Activated naive CD4-positive, alpha-beta T cell treated with anti-CD3 and anti-CD28 coated beads, Interleukin-2, amount 50 U/mL, for 24 hours (primary cell): ENCODE measurements at regions not wholly inside any gene's neighbourhood (a gene's known extent, or its start where the extent isn't known, plus 50 kb on each side); places are given as distances from the start of the nearest gene placed in this dataset.

ENCODE experiments used
- H3K27ac Mint-ChIP-seq: one replicate; pipeline ENCODE4 v1.8.0; 2021; ENCODE audit warnings: mild to moderate bottlenecking, mixed read lengths
- H3K27me3 Mint-ChIP-seq: one replicate; pipeline ENCODE4 v1.8.0; 2021; ENCODE audit warnings: mixed read lengths
- H3K36me3 Mint-ChIP-seq: one replicate; pipeline ENCODE4 v1.8.0; 2021; ENCODE audit warnings: mixed read lengths
- H3K4me1 Mint-ChIP-seq: one replicate; pipeline ENCODE4 v1.8.0; 2021; ENCODE audit warnings: mixed read lengths
- H3K4me3 Mint-ChIP-seq: one replicate; pipeline ENCODE4 v1.8.0; 2021; ENCODE audit warnings: mild to moderate bottlenecking, mixed read lengths
- H3K9me3 Mint-ChIP-seq: one replicate; pipeline ENCODE4 v1.8.0; 2021; ENCODE audit warnings: mixed read lengths

GRCh38 chr5:173757403-173758209 is 130.5 kb upstream of the CPEB4 start:
- H3K4me1 Mint-ChIP-seq: no peaks in the 10 kb centered on the region
- no peak overlapping the region for H3K4me3 Mint-ChIP-seq
- no peaks in the 10 kb centered on the region for H3K36me3 Mint-ChIP-seq
- no peak overlapping the region for H3K27ac Mint-ChIP-seq
- no peaks in the 10 kb centered on the region for H3K9me3 Mint-ChIP-seq
- no peaks in the 10 kb centered on the region for H3K27me3 Mint-ChIP-seq

GRCh38 chr5:173758676-173759075 is 129.5 kb upstream of the CPEB4 start:
- H3K4me3 Mint-ChIP-seq: no peak overlapping the region
- no peaks in the 10 kb centered on the region for H3K36me3 Mint-ChIP-seq
- no peaks in the 10 kb centered on the region for H3K9me3 Mint-ChIP-seq
- no peaks in the 10 kb centered on the region for H3K27me3 Mint-ChIP-seq
- no peak overlapping the region for H3K27ac Mint-ChIP-seq
- H3K4me1 Mint-ChIP-seq: no peaks in the 10 kb centered on the region

- Mint-ChIP-seq H3K9me3 (no peaks in the 10 kb centered on the region), H3K27ac (no peak overlapping the region), H3K27me3 (no peaks in the 10 kb centered on the region), H3K4me3 (no peak overlapping the region), H3K4me1 (no peaks in the 10 kb centered on the region), H3K36me3 (no peaks in the 10 kb centered on the region)
Observed at GRCh38 chr5:173759691-173760090, 128.5 kb upstream of the CPEB4 start.

- Mint-ChIP-seq H3K4me3 (no peak overlapping the region), H3K36me3 (no peaks in the 10 kb centered on the region), H3K9me3 (no peaks in the 10 kb centered on the region), H3K4me1 (no peaks in the 10 kb centered on the region), H3K27ac (no peak overlapping the region), H3K27me3 (no peaks in the 10 kb centered on the region)
Observed at GRCh38 chr5:173760461-173761177, 127.5 kb upstream of the CPEB4 start.

- Mint-ChIP-seq H3K4me1 (no peaks in the 10 kb centered on the region), H3K27ac (no peak overlapping the region)
Observed at GRCh38 chr5:173761178-173761513, 127.0 kb upstream of the CPEB4 start.

GRCh38 chr5:173762045-173762444 is 126.1 kb upstream of the CPEB4 start:
- no peak overlapping the region for H3K27ac Mint-ChIP-seq
- H3K36me3 Mint-ChIP-seq: no peaks in the 10 kb centered on the region
- H3K4me3 Mint-ChIP-seq: no peak overlapping the region
- no peaks in the 10 kb centered on the region for H3K9me3 Mint-ChIP-seq
- H3K4me1 Mint-ChIP-seq: no peaks in the 10 kb centered on the region
- H3K27me3 Mint-ChIP-seq: no peaks in the 10 kb centered on the region

More at GRCh38 chr5:173761178-173761513, 127.0 kb upstream of the CPEB4 start:
- Mint-ChIP-seq H3K4me3 (no peak overlapping the region), H3K36me3 (no peaks in the 10 kb centered on the region), H3K9me3 (no peaks in the 10 kb centered on the region), H3K27me3 (no peaks in the 10 kb centered on the region)

GRCh38 chr5:173762930-173763329 is 125.2 kb upstream of the CPEB4 start:
- Mint-ChIP-seq H3K36me3 (no peaks in the 10 kb centered on the region), H3K27ac (no peak overlapping the region), H3K4me3 (no peak overlapping the region), H3K4me1 (no peaks in the 10 kb centered on the region), H3K9me3 (no peaks in the 10 kb centered on the region), H3K27me3 (no peaks in the 10 kb centered on the region)

- Mint-ChIP-seq H3K9me3 (no peaks in the 10 kb centered on the region), H3K27me3 (no peaks in the 10 kb centered on the region), H3K4me3 (no peak overlapping the region), H3K4me1 (no peaks in the 10 kb centered on the region), H3K36me3 (no peaks in the 10 kb centered on the region), H3K27ac (no peak overlapping the region)
Observed at GRCh38 chr5:173763410-173763809, 124.7 kb upstream of the CPEB4 start.

GRCh38 chr5:173764332-173765028 is 123.7 kb upstream of the CPEB4 start:
- Mint-ChIP-seq H3K36me3 (no peaks in the 10 kb centered on the region), H3K9me3 (no peaks in the 10 kb centered on the region), H3K27me3 (no peaks in the 10 kb centered on the region), H3K4me3 (no peak overlapping the region), H3K27ac (no peak overlapping the region), H3K4me1 (no peaks in the 10 kb centered on the region)

- Mint-ChIP-seq H3K4me3 (no peak overlapping the region), H3K4me1 (no peaks in the 10 kb centered on the region), H3K27me3 (no peaks in the 10 kb centered on the region), H3K9me3 (no peaks in the 10 kb centered on the region), H3K27ac (no peak overlapping the region), H3K36me3 (no peaks in the 10 kb centered on the region)
Observed at GRCh38 chr5:173765029-173765644, 123.0 kb upstream of the CPEB4 start.

GRCh38 chr5:173765661-173766060 is 122.5 kb upstream of the CPEB4 start:
- no peaks in the 10 kb centered on the region for H3K9me3 Mint-ChIP-seq
- no peaks in the 10 kb centered on the region for H3K27me3 Mint-ChIP-seq
- H3K4me1 Mint-ChIP-seq: no peaks in the 10 kb centered on the region
- H3K4me3 Mint-ChIP-seq: no peak overlapping the region
- no peaks in the 10 kb centered on the region for H3K36me3 Mint-ChIP-seq
- no peak overlapping the region for H3K27ac Mint-ChIP-seq

GRCh38 chr5:173767574-173768266 is 120.4 kb upstream of the CPEB4 start:
- no peaks in the 10 kb centered on the region for H3K36me3 Mint-ChIP-seq
- H3K27me3 Mint-ChIP-seq: no peaks in the 10 kb centered on the region
- no peak overlapping the region for H3K27ac Mint-ChIP-seq
- H3K4me3 Mint-ChIP-seq: no peak overlapping the region
- no peaks in the 10 kb centered on the region for H3K4me1 Mint-ChIP-seq
- no peaks in the 10 kb centered on the region for H3K9me3 Mint-ChIP-seq

- no peak overlapping the region for H3K4me3 Mint-ChIP-seq
- H3K27me3 Mint-ChIP-seq: no peaks in the 10 kb centered on the region
- H3K36me3 Mint-ChIP-seq: no peaks in the 10 kb centered on the region
- no peaks in the 10 kb centered on the region for H3K4me1 Mint-ChIP-seq
- H3K27ac Mint-ChIP-seq: no peak overlapping the region
- H3K9me3 Mint-ChIP-seq: no peaks in the 10 kb centered on the region
Observed at GRCh38 chr5:173768267-173768806, 119.8 kb upstream of the CPEB4 start.

GRCh38 chr5:173768891-173769290 is 119.3 kb upstream of the CPEB4 start:
- Mint-ChIP-seq H3K4me3 (no peak overlapping the region), H3K9me3 (no peaks in the 10 kb centered on the region), H3K27me3 (no peaks in the 10 kb centered on the region), H3K27ac (no peak overlapping the region), H3K4me1 (no peaks in the 10 kb centered on the region), H3K36me3 (no peaks in the 10 kb centered on the region)

GRCh38 chr5:173770637-173771036 is 117.5 kb upstream of the CPEB4 start:
- no peaks in the 10 kb centered on the region for H3K9me3 Mint-ChIP-seq
- no peak overlapping the region for H3K27ac Mint-ChIP-seq
- H3K36me3 Mint-ChIP-seq: no peaks in the 10 kb centered on the region
- no peaks in the 10 kb centered on the region for H3K27me3 Mint-ChIP-seq
- no peaks in the 10 kb centered on the region for H3K4me1 Mint-ChIP-seq
- H3K4me3 Mint-ChIP-seq: no peak overlapping the region
